Naive thymus-derived CD8-positive, alpha-beta T cell (primary cell): ENCODE measurements at regions not wholly inside any gene's neighbourhood (a gene's known extent, or its start where the extent isn't known, plus 50 kb on each side); places are given as distances from the start of the nearest gene placed in this dataset.

Experiments used
- ATAC-seq, 2 donors: fragments of 150-1000 bp; cut with Tn5 transposase in 1 of 2; sonication (Bioruptor Pico), chemical (Tn5 transposase) in 1 of 2; 1 replicate in 1 of 2; 2 replicates in 1 of 2; pipeline ENCODE4 v1.10.0; 2021; ENCODE audit warnings: mild to moderate bottlenecking in 2 of 2, moderate library complexity in 2 of 2
- POLR2A ChIA-PET: fragments of 350-600 bp; sonication (Branson Sonifier 250); formaldehyde crosslinking; loops from one replicate; lab custom pipeline; 2021; ENCODE audit warnings: antibody characterized with exemption; lab: Charles Lee
- DNase-seq, 10 donors: peaks; one replicate each; pipeline versions ENCODE4 v3.0.0 to v3.0.0-alpha.2; 2020 to 2022
- H3K27ac Mint-ChIP-seq, 10 donors: one replicate each; pipeline ENCODE4 v1.8.0; 2020 to 2022; ENCODE audit warnings: mild to moderate bottlenecking in 10 of 10, mixed read lengths in 10 of 10, moderate library complexity in 4 of 10, inconsistent platforms in 1 of 10
- H3K27me3 Mint-ChIP-seq, 5 donors: one replicate each; pipeline ENCODE4 v1.8.0; 2021 to 2022; ENCODE audit warnings: mixed read lengths in 5 of 5
- H3K36me3 Mint-ChIP-seq, 3 donors: one replicate each; pipeline ENCODE4 v1.8.0; 2020 to 2022; ENCODE audit warnings: mixed read lengths in 3 of 3, mild to moderate bottlenecking in 2 of 3, inconsistent platforms in 1 of 3
- H3K4me1 Mint-ChIP-seq, 4 donors: one replicate each; pipeline ENCODE4 v1.8.0; 2021 to 2022; ENCODE audit warnings: mixed read lengths in 4 of 4
- H3K4me3 Mint-ChIP-seq, 10 donors: one replicate each; pipeline ENCODE4 v1.8.0; 2020 to 2022; ENCODE audit warnings: mild to moderate bottlenecking in 10 of 10, mixed read lengths in 10 of 10, moderate library complexity in 6 of 10, inconsistent platforms in 1 of 10
- H3K9me3 Mint-ChIP-seq, 9 donors: one replicate each; pipeline ENCODE4 v1.8.0; 2020 to 2022; ENCODE audit warnings: mixed read lengths in 9 of 9, mild to moderate bottlenecking in 3 of 9, inconsistent platforms in 1 of 9, moderate library complexity in 1 of 9

- peak in 1 of 10 donors; percentile 49 for DNase-seq
- Mint-ChIP-seq H3K36me3 (no peaks in the 10 kb centered on the region), H3K27me3 (peaks cover 4 to 82% (median 28%) of the 10 kb centered on the region in 5 donors), H3K9me3 (no peaks in the 10 kb centered on the region), H3K4me3 (no peak overlapping the region), H3K27ac (no peak overlapping the region), H3K4me1 (peaks cover 2 to 15% (median 9%) of the 10 kb centered on the region in 4 donors)
- POLR2A ChIA-PET, result no interaction called here
- ATAC-seq, result no peak
Measured at GRCh38 chr7:155360495-155361345, 63.0 kb downstream of the INSIG1 start.

GRCh38 chr7:155361346-155361680, 63.6 kb downstream of the INSIG1 start:
- Mint-ChIP-seq H3K27me3 (peaks cover 4 to 83% (median 28%) of the 10 kb centered on the region in 5 donors), H3K27ac (no peak overlapping the region), H3K9me3 (no peaks in the 10 kb centered on the region), H3K4me3 (no peak overlapping the region), H3K4me1 (peaks cover 2 to 15% (median 9%) of the 10 kb centered on the region in 4 donors), H3K36me3 (no peaks in the 10 kb centered on the region)
- peak in 1 of 10 donors; percentile 32 for DNase-seq
- ATAC-seq, result no peak
- POLR2A ChIA-PET, result no interaction called here

- DNase-seq, result peak in 1 of 10 donors; percentile 41
Measured at GRCh38 chr7:155361947-155362346, 64.3 kb downstream of the INSIG1 start.

GRCh38 chr7:155362380-155363145, 64.9 kb downstream of the INSIG1 start:
- peaks cover 0 to 15% (median 9%) of the 10 kb centered on the region in 4 donors for H3K4me1 Mint-ChIP-seq
- POLR2A ChIA-PET, result no interaction called here
- no peak for ATAC-seq

More at GRCh38 chr7:155361947-155362346, 64.3 kb downstream of the INSIG1 start:
- H3K4me3 Mint-ChIP-seq, result no peak overlapping the region
- POLR2A ChIA-PET, result no interaction called here
- no peaks in the 10 kb centered on the region for H3K9me3 Mint-ChIP-seq
- peaks cover 4 to 79% (median 27%) of the 10 kb centered on the region in 5 donors for H3K27me3 Mint-ChIP-seq
- no peaks in the 10 kb centered on the region for H3K36me3 Mint-ChIP-seq
- H3K27ac Mint-ChIP-seq, result no peak overlapping the region
- H3K4me1 Mint-ChIP-seq, result peaks cover 2 to 15% (median 9%) of the 10 kb centered on the region in 4 donors
- ATAC-seq, result no peak

GRCh38 chr7:155363146-155363539, 65.5 kb downstream of the INSIG1 start:
- no peak overlapping the region for H3K4me3 Mint-ChIP-seq
- peaks cover 0 to under 1% (median 0%) of the 10 kb centered on the region in 9 donors for H3K9me3 Mint-ChIP-seq
- DNase-seq, result peak in 1 of 10 donors; percentile 4
- H3K4me1 Mint-ChIP-seq, result peaks cover 0 to 15% (median 9%) of the 10 kb centered on the region in 4 donors
- H3K27me3 Mint-ChIP-seq, result peaks cover 4 to 70% (median 25%) of the 10 kb centered on the region in 5 donors
- no peaks in the 10 kb centered on the region for H3K36me3 Mint-ChIP-seq
- POLR2A ChIA-PET, result no interaction called here
- no peak overlapping the region for H3K27ac Mint-ChIP-seq
- no peak for ATAC-seq

More at GRCh38 chr7:155362380-155363145, 64.9 kb downstream of the INSIG1 start:
- Mint-ChIP-seq H3K27ac (no peak overlapping the region), H3K27me3 (peaks cover 4 to 73% (median 24%) of the 10 kb centered on the region in 5 donors), H3K9me3 (no peaks in the 10 kb centered on the region), H3K36me3 (no peaks in the 10 kb centered on the region), H3K4me3 (no peak overlapping the region)
- peak in 1 of 10 donors; percentile 24 for DNase-seq

GRCh38 chr7:155363852-155364600, 66.3 kb downstream of the INSIG1 start:
- POLR2A ChIA-PET, result no interaction called here
- H3K36me3 Mint-ChIP-seq, result no peaks in the 10 kb centered on the region
- H3K27me3 Mint-ChIP-seq, result peaks cover 10 to 70% (median 31%) of the 10 kb centered on the region in 5 donors
- H3K4me1 Mint-ChIP-seq, result peaks cover 0 to 15% (median 9%) of the 10 kb centered on the region in 4 donors
- H3K4me3 Mint-ChIP-seq, result no peak overlapping the region
- peaks cover 0 to 5% (median 0%) of the 10 kb centered on the region in 9 donors for H3K9me3 Mint-ChIP-seq
- no peak overlapping the region for H3K27ac Mint-ChIP-seq
- DNase-seq (peak in 1 of 10 donors; percentile 31), ATAC-seq (no peak)

- H3K27me3 Mint-ChIP-seq, result peaks cover 18 to 70% (median 31%) of the 10 kb centered on the region in 5 donors
- H3K4me1 Mint-ChIP-seq, result peaks cover 0 to 15% (median 9%) of the 10 kb centered on the region in 4 donors
- POLR2A ChIA-PET, result no interaction called here
- H3K36me3 Mint-ChIP-seq, result no peaks in the 10 kb centered on the region
- ATAC-seq (no peak), DNase-seq (peak in 1 of 10 donors; percentile 38)
- H3K27ac Mint-ChIP-seq, result peak overlapping the region in 1 of 10 donors; percentile 2
- no peak overlapping the region for H3K4me3 Mint-ChIP-seq
- H3K9me3 Mint-ChIP-seq, result peaks cover 0 to 5% (median 0%) of the 10 kb centered on the region in 9 donors
Measured at GRCh38 chr7:155365146-155365874, 67.6 kb downstream of the INSIG1 start.

- Mint-ChIP-seq H3K27ac (peak overlapping the region in 1 of 10 donors; percentile 25), H3K4me3 (no peak overlapping the region), H3K27me3 (peaks cover 24 to 71% (median 41%) of the 10 kb centered on the region in 5 donors), H3K9me3 (peaks cover 0 to 5% (median 0%) of the 10 kb centered on the region in 9 donors), H3K4me1 (peaks cover 4 to 19% (median 14%) of the 10 kb centered on the region in 4 donors), H3K36me3 (no peaks in the 10 kb centered on the region)
- DNase-seq (peak in 1 of 10 donors; percentile 19), ATAC-seq (no peak)
- POLR2A ChIA-PET, result no interaction called here
Measured at GRCh38 chr7:155368894-155369600, 71.4 kb downstream of the INSIG1 start.

- DNase-seq, result peak in 1 of 10 donors; percentile 11
- ATAC-seq, result no peak
- H3K4me1 Mint-ChIP-seq, result peaks cover 6 to 22% (median 15%) of the 10 kb centered on the region in 4 donors
- H3K4me3 Mint-ChIP-seq, result no peak overlapping the region
- no peaks in the 10 kb centered on the region for H3K36me3 Mint-ChIP-seq
- H3K27ac Mint-ChIP-seq, result no peak overlapping the region
- POLR2A ChIA-PET, result no interaction called here
- H3K9me3 Mint-ChIP-seq, result peaks cover 0 to 5% (median 0%) of the 10 kb centered on the region in 9 donors
- peaks cover 26 to 71% (median 41%) of the 10 kb centered on the region in 5 donors for H3K27me3 Mint-ChIP-seq
Measured at GRCh38 chr7:155369766-155370165, 72.1 kb downstream of the INSIG1 start.

GRCh38 chr7:155371331-155371883, 73.7 kb downstream of the INSIG1 start:
- ATAC-seq, result no peak
- H3K4me3 Mint-ChIP-seq, result no peak overlapping the region

More at GRCh38 chr7:155371331-155371883, 73.7 kb downstream of the INSIG1 start:
- POLR2A ChIA-PET, result interaction anchor here (0.6 kb wide), 1 partner anchor 1978 kb away, joined by 3 read pairs; no protein-coding TSS in a partner anchor
- H3K4me1 Mint-ChIP-seq, result peaks cover 16 to 38% (median 31%) of the 10 kb centered on the region in 4 donors
- peaks cover 0 to 5% (median 0%) of the 10 kb centered on the region in 9 donors for H3K9me3 Mint-ChIP-seq
- H3K27me3 Mint-ChIP-seq, result peaks cover 33 to 77% (median 57%) of the 10 kb centered on the region in 5 donors
- peaks cover 0 to 5% (median 0%) of the 10 kb centered on the region in 3 donors for H3K36me3 Mint-ChIP-seq
- DNase-seq, result peak in 1 of 10 donors; percentile 50
- no peak overlapping the region for H3K27ac Mint-ChIP-seq
